ENCODE measurements at regions not wholly inside any gene's neighbourhood (a gene's known extent, or its start where the extent isn't known, plus 50 kb on each side); places are given as distances from the start of the nearest gene placed in this dataset.

DNA sequence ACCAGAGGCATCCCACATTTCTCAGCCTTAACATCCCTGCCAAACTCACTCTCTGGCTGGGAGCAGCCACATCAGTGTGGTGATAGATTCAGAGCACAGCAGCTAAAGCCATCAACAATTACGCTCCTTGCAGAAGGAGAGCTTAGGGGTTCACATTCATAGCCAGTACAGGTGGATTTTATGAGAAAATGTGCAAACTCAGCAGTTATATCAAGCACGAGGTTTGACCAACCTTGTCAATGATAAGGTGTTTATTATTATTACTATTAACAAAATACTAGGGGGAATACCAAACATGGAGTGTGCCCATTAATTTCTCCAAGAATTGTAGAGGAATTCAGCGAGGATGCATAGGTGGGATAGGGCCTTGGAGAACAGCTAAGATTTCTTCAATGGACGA lies 362.3 kb downstream of the WDR11 start:
- Histone ChIP-seq H3K9ac (ENCODE audit: low read length) (no peak overlapping the region), H3K9me2 (ENCODE audit: low read depth, low read length) (no peaks in the 10 kb centered on the region), H3K4me2 (ENCODE audit: low read length) (no peak overlapping the region), H3K9me3 (ENCODE audit: low read length) (no peaks in the 10 kb centered on the region), H4K20me1 (ENCODE audit: insufficient read depth, low read length) (no peaks in the 10 kb centered on the region), H3K4me1 (ENCODE audit: insufficient read depth, low read length, severe bottlenecking) (no peaks in the 10 kb centered on the region), H2AFZ (ENCODE audit: low read length) (no peak overlapping the region), H3K27me3 (ENCODE audit: insufficient read depth, low read length) (0 out of 2 replicates have a peak, but pooled peaks cover 6% of the 10 kb centered on the region), H3F3A (ENCODE audit: insufficient read depth, low read length) (no peaks in the 10 kb centered on the region), H3K36me3 (ENCODE audit: insufficient read depth, low read length) (no peaks in the 10 kb centered on the region), H3K27ac (ENCODE audit: low read depth, low read length, poor library complexity, severe bottlenecking) (no peak overlapping the region), H3K79me2 (ENCODE audit: insufficient read depth, low read length) (no peaks in the 10 kb centered on the region), H3K4me3 (ENCODE audit: low read depth, low read length, poor library complexity, severe bottlenecking) (no peak overlapping the region)
- TF ChIP-seq EZH2 (IDR thresholded peaks at IDR 0.05; ENCODE audit: borderline replicate concordance, low read length), result no peak
- TF ChIP-seq, protein P1, sequence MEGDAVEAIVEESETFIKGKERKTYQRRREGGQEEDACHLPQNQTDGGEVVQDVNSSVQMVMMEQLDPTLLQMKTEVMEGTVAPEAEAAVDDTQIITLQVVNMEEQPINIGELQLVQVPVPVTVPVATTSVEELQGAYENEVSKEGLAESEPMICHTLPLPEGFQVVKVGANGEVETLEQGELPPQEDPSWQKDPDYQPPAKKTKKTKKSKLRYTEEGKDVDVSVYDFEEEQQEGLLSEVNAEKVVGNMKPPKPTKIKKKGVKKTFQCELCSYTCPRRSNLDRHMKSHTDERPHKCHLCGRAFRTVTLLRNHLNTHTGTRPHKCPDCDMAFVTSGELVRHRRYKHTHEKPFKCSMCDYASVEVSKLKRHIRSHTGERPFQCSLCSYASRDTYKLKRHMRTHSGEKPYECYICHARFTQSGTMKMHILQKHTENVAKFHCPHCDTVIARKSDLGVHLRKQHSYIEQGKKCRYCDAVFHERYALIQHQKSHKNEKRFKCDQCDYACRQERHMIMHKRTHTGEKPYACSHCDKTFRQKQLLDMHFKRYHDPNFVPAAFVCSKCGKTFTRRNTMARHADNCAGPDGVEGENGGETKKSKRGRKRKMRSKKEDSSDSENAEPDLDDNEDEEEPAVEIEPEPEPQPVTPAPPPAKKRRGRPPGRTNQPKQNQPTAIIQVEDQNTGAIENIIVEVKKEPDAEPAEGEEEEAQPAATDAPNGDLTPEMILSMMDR (IDR thresholded peaks at IDR 0.05; ENCODE audit: low read length), result no peak

DNA sequence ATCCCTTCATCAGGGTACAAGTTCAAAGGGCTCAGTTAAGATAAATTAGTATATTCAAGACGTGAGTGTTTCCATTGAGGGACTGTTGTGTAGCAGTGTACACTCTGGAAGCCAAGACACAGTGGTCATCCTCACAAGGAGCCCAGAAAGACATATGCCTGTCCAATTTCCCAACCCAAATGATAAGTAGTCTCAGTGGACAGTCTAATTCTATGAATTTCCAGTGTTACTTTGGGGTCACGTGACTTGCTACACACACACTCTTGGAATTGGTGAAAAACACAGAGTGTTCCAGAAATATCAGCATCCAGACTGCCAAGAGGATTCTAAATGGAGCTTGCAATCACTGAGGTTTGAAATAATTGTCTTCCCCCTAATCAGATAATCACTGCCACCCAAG lies 365.1 kb downstream of the WDR11 start:
- Histone ChIP-seq H3K9ac (ENCODE audit: low read length) (no peak overlapping the region), H3K4me3 (ENCODE audit: low read depth, low read length, poor library complexity, severe bottlenecking) (no peak overlapping the region), H3K27ac (ENCODE audit: low read depth, low read length, poor library complexity, severe bottlenecking) (no peak overlapping the region), H3K9me3 (ENCODE audit: low read length) (no peaks in the 10 kb centered on the region), H3K4me1 (ENCODE audit: insufficient read depth, low read length, severe bottlenecking) (no peaks in the 10 kb centered on the region), H3K36me3 (ENCODE audit: insufficient read depth, low read length) (no peaks in the 10 kb centered on the region), H4K20me1 (ENCODE audit: insufficient read depth, low read length) (no peaks in the 10 kb centered on the region), H3K27me3 (ENCODE audit: insufficient read depth, low read length) (no peaks in the 10 kb centered on the region), H3F3A (ENCODE audit: insufficient read depth, low read length) (no peaks in the 10 kb centered on the region), H3K9me2 (ENCODE audit: low read depth, low read length) (no peaks in the 10 kb centered on the region), H2AFZ (ENCODE audit: low read length) (no peak overlapping the region), H3K4me2 (ENCODE audit: low read length) (no peak overlapping the region), H3K79me2 (ENCODE audit: insufficient read depth, low read length) (no peaks in the 10 kb centered on the region)
- TF ChIP-seq EZH2 (IDR thresholded peaks at IDR 0.05; ENCODE audit: borderline replicate concordance, low read length), result no peak
- TF ChIP-seq, protein P1 (IDR thresholded peaks at IDR 0.05; ENCODE audit: low read length), result no peak

- no peak overlapping the region for H3K9ac ChIP-seq (ENCODE audit: low read length)
- H3K4me1 ChIP-seq (ENCODE audit: insufficient read depth, low read length, severe bottlenecking), result no peaks in the 10 kb centered on the region
- no peaks in the 10 kb centered on the region for H3K36me3 ChIP-seq (ENCODE audit: insufficient read depth, low read length)
- H3K4me3 ChIP-seq (ENCODE audit: low read depth, low read length, poor library complexity, severe bottlenecking), result no peak overlapping the region
- H3K9me2 ChIP-seq (ENCODE audit: low read depth, low read length), result no peaks in the 10 kb centered on the region
- TF ChIP-seq, protein P1 (IDR thresholded peaks at IDR 0.05; ENCODE audit: low read length), result no peak
- TF ChIP-seq EZH2 (IDR thresholded peaks at IDR 0.05; ENCODE audit: borderline replicate concordance, low read length), result no peak
- no peak overlapping the region for H2AFZ ChIP-seq (ENCODE audit: low read length)
- no peaks in the 10 kb centered on the region for H3K27me3 ChIP-seq (ENCODE audit: insufficient read depth, low read length)
- H3K4me2 ChIP-seq (ENCODE audit: low read length), result no peak overlapping the region
- H3K79me2 ChIP-seq (ENCODE audit: insufficient read depth, low read length), result no peaks in the 10 kb centered on the region
- H3K27ac ChIP-seq (ENCODE audit: low read depth, low read length, poor library complexity, severe bottlenecking), result no peak overlapping the region
- no peaks in the 10 kb centered on the region for H3F3A ChIP-seq (ENCODE audit: insufficient read depth, low read length)
- H4K20me1 ChIP-seq (ENCODE audit: insufficient read depth, low read length), result no peaks in the 10 kb centered on the region
- no peaks in the 10 kb centered on the region for H3K9me3 ChIP-seq (ENCODE audit: low read length)
Observed at GRCh38 chr10:121216721-121217181, 365.6 kb downstream of the WDR11 start.
